Muscle layer of duodenum (tissue), 2 donors: ENCODE measurements at regions not wholly inside any gene's neighbourhood (a gene's known extent, or its start where the extent isn't known, plus 50 kb on each side); places are given as distances from the start of the nearest gene placed in this dataset.

Experiments
- H3K27ac ChIP-seq: one replicate; pipeline ENCODE4 v1.7.0; 2013; ENCODE audit warnings: mild to moderate bottlenecking, low read length
- H3K27me3 ChIP-seq: one replicate; pipeline ENCODE4 v1.7.0; 2013; ENCODE audit warnings: low read depth, mild to moderate bottlenecking, control low read depth, low read length
- H3K36me3 ChIP-seq, 2 donors: one replicate each; pipeline ENCODE4 v1.7.0; 2013; ENCODE audit warnings: low read length in 2 of 2, control low read depth in 1 of 2, mild to moderate bottlenecking in 1 of 2; ENCODE audit not compliant: insufficient read depth in 2 of 2, control insufficient read depth in 1 of 2
- H3K4me1 ChIP-seq, 2 donors: one replicate each; pipeline ENCODE4 v1.7.0; 2013; ENCODE audit warnings: low read length in 2 of 2, mild to moderate bottlenecking in 2 of 2, control low read depth in 1 of 2, moderate library complexity in 1 of 2; ENCODE audit not compliant: insufficient read depth in 2 of 2, control insufficient read depth in 1 of 2
- H3K4me3 ChIP-seq, 2 donors: one replicate each; pipeline ENCODE4 v1.7.0; 2013; ENCODE audit warnings: low read length in 2 of 2, low read depth in 1 of 2, mild to moderate bottlenecking in 1 of 2
- H3K9me3 ChIP-seq, 2 donors: one replicate each; pipeline ENCODE4 v1.7.0; 2013; ENCODE audit warnings: low read length in 2 of 2, control low read depth in 1 of 2, mild to moderate bottlenecking in 1 of 2; ENCODE audit not compliant: control insufficient read depth in 1 of 2
- donor health status: healthy.

DNA sequence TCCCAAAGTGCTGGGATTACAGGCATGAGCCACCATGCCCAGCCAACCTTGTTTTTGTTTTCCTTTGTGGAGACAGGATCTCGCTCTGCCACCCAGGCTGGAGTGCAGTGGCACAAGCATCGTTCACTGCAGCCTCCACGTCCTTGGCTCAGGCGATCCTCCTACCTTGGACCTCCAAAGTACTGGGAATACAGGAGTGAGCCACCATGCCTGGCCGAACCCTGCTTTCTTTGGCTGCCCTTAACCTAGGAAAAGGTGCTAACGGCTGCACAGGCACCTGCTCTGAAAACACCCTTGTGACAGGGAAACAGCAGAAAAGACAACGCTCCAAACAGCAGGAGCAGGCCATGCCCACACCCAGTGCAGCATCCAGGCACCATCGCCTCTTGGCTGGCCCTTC is 71.9 kb downstream of the OAT start:
- H3K36me3 ChIP-seq, result no peaks in the 10 kb centered on the region
- H3K4me1 ChIP-seq, result no peaks in the 10 kb centered on the region
- H3K9me3 ChIP-seq, result no peaks in the 10 kb centered on the region
- no peak overlapping the region for H3K4me3 ChIP-seq
- no peak overlapping the region for H3K27ac ChIP-seq
- no peaks in the 10 kb centered on the region for H3K27me3 ChIP-seq

DNA sequence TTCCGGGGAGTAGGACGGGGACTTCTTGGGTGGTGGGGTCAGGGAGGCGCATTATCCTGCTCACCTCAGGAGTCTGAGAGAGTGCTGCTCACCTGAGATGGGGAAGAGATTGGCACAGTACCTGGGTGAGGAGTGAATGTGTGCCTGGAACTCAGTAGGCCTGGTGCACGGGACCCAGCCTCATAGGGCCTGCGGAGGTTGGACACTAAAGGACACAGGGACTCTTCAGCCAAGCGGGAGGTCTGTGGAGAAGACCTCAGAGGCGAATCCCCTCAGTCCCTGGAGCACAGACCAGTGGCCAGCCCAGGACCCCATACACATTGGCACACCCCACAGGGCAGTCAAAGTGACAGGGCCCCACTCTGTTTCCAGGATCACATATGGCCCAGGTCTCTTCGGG is 73.2 kb downstream of the OAT start:
- H3K27me3 ChIP-seq, result no peaks in the 10 kb centered on the region
- H3K36me3 ChIP-seq, result no peaks in the 10 kb centered on the region
- no peaks in the 10 kb centered on the region for H3K9me3 ChIP-seq
- no peak overlapping the region for H3K27ac ChIP-seq
- H3K4me3 ChIP-seq, result no peak overlapping the region
- H3K4me1 ChIP-seq, result no peaks in the 10 kb centered on the region

DNA sequence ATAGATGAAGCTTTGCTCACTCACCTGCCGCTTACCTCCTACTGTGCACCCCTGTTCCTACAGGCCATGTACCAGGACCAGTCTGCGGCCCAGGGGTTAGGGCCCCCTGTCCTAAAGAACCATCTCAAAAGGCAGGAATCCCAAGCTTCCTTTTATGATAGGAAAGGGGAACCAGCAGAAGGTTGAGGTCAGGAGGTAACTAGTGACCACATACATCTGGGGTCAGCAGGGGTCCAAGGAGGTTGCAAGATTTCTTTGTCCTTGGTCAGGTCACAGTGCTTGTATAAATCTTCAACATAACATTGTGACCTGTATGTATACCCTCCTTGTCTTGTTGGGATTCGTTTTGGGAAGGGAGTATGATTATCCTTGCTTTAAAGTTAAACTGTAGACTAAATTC is 73.8 kb downstream of the OAT start:
- H3K9me3 ChIP-seq, result no peaks in the 10 kb centered on the region
- no peaks in the 10 kb centered on the region for H3K36me3 ChIP-seq
- no peaks in the 10 kb centered on the region for H3K4me1 ChIP-seq
- H3K27me3 ChIP-seq, result no peaks in the 10 kb centered on the region
- no peak overlapping the region for H3K4me3 ChIP-seq
- no peak overlapping the region for H3K27ac ChIP-seq

DNA sequence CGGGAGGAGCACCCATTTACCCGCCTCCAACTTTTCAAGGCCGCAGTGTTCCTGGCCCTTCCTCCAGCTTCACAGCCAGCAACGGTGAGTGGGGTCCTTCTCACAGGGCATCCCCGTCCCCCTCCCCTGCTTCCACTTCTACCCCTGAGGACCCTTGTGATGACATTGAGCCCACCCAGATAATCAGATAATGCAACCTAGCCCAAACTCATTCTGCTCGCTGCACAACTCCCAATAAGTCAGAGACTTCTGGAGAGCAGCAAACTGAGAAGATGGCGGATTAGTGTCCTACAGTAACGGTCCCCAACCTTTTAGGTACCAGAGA is 74.5 kb downstream of the OAT start:
- Histone ChIP-seq H3K36me3 (no peaks in the 10 kb centered on the region), H3K27ac (no peak overlapping the region), H3K27me3 (no peaks in the 10 kb centered on the region), H3K4me3 (no peak overlapping the region), H3K4me1 (no peaks in the 10 kb centered on the region), H3K9me3 (no peaks in the 10 kb centered on the region)

DNA sequence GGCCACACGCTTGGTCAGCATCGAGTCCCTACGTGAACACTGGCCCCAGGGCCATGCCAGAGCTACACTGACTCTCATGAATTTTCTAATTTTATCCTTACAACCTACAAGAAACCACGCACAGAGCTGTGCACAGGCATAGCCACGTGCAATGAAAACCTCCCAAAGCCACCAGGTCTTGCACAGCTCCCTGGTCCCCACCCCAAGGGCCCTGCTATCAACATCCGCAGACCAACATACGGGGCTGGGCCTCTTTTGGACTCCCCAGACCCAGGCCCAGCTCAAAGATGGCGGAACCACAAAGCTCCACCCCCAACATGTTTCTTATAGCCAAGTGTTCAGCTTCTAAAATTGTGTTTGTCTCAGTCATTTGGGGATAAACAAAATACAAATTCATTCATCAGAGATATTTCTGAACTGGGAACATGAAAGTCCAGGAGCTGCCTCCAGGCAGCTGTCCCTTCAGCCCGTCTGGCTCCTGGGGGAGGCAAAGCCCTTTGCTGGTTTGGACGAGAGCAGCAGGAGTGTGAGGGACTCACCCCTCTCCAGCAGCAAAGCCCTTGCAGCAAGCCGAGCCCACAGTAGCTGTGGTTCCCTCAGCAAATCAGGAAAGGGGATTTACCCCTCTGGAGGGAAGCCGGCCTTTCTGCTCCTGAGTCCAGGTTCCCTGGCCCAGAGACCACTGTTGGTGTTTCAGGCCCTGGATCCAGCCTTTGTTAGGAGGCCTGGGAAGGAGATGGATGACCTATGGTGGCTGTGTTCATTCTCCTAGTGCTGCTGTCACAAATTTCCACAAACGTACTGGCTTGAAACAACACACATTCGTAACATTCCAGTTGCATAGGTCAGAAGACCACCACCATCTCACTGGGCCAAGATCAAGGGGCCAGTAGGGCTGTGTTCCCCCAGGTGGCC is 75.1 kb downstream of the OAT start:
- Histone ChIP-seq H3K27me3 (no peaks in the 10 kb centered on the region), H3K4me3 (no peak overlapping the region), H3K4me1 (no peaks in the 10 kb centered on the region), H3K9me3 (no peaks in the 10 kb centered on the region), H3K27ac (no peak overlapping the region), H3K36me3 (no peaks in the 10 kb centered on the region)

DNA sequence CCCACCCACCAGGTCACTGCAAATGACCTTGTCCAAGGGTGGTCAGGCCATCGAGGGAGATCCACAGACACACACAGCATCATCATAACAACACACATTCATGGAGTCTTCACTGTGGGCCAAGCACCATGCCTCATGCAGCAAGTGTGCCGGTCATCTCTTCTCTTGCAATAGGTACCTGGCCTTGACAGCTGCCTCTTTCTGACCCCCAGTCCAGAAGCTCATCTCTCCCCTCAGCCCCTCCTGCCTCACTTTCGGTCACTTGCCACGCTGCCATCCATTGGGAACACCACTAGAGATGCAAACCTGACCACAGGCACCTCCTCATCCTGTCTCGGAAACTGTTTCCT is 75.9 kb downstream of the OAT start:
- no peaks in the 10 kb centered on the region for H3K36me3 ChIP-seq
- H3K4me3 ChIP-seq, result no peak overlapping the region
- no peaks in the 10 kb centered on the region for H3K27me3 ChIP-seq
- H3K27ac ChIP-seq, result no peak overlapping the region
- H3K9me3 ChIP-seq, result no peaks in the 10 kb centered on the region
- H3K4me1 ChIP-seq, result no peaks in the 10 kb centered on the region

DNA sequence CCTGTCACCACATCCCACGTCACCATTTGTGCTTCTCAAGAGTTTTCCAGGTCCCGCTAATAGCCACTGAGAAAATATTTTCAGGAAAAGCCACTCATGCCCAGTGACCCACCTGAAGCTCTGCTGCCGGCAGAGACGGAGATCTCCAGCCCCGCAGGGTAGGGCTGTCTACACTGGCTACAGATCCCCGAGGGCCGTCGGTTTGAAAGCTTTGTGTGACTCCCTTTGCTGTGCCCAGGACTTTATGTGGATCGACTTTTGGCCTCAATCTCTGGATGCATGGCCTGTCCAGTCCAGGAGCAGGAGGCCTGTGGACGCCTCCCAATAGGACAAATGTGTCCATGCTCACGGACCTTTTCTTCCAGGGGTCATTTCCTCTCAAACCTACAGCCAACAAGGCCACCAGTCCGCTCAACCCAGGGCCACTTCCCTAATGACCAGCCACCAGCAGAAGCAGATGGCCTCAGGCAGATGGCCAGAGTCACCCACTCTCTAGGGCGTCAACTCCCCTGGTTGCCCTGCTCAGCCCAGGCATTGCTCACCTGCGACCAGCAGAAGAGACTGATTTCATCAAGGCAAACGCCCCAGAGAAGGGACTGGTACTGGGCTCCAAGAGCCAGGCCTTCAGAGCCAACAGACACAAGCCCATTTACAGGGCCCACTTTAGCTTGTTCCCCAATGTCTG is 76.4 kb downstream of the OAT start:
- Histone ChIP-seq H3K27ac (no peak overlapping the region), H3K9me3 (no peaks in the 10 kb centered on the region), H3K36me3 (no peaks in the 10 kb centered on the region), H3K4me1 (no peaks in the 10 kb centered on the region), H3K27me3 (no peaks in the 10 kb centered on the region), H3K4me3 (no peak overlapping the region)

DNA sequence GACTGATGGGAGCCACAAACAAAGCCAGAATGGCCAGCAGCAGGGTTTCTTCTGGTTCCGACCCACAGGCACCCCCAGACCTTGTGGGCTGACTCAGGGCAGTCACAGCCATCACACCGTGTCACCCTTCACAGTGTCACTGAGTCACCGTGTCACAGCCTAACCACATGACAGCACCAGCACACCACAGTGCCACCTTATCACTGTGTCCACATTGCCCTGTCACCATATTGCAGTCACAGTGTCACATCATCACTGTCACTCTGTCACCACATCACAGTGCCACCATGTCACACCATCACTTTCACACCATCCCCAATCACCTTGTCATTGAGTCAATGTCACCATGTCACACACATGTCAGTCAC is 77.0 kb downstream of the OAT start:
- Histone ChIP-seq H3K4me3 (no peak overlapping the region), H3K27me3 (no peaks in the 10 kb centered on the region), H3K4me1 (no peaks in the 10 kb centered on the region), H3K36me3 (no peaks in the 10 kb centered on the region), H3K9me3 (no peaks in the 10 kb centered on the region), H3K27ac (no peak overlapping the region)

DNA sequence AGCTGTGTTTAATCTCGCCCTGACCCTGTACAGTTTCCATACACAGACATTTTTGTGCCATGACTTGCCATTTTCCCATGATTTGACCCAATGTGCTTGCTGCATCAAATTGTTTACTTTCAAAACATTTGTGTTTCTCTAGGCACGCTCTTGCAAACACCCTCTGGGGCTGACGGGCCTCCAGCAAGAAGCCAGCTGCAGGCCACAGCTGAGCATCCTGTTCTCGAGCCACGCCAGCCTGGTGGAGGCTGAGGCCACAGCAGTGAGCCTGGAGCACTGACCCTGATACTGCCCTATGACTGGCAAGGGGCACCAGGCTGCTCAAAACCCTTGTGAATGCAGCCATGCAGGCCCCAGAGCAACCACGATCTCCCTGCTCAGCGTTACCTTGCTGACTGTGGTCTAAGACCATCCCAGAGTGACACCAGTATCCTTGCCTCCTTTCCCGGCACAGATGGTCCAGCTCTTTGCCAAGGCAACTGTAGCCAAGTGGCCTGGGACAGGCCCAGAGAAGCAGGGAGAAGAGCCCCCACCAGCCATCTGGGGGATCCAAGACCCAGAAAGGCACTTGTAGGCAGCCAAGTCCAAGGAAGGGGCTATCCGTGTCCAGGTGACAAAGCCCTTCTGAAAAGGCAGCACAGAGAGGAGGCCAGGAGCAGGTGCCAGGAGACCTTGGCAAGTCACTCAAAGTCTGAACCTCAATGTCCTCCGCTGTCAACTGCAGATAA is 78.5 kb downstream of the OAT start:
- H3K27ac ChIP-seq, result no peak overlapping the region

DNA sequence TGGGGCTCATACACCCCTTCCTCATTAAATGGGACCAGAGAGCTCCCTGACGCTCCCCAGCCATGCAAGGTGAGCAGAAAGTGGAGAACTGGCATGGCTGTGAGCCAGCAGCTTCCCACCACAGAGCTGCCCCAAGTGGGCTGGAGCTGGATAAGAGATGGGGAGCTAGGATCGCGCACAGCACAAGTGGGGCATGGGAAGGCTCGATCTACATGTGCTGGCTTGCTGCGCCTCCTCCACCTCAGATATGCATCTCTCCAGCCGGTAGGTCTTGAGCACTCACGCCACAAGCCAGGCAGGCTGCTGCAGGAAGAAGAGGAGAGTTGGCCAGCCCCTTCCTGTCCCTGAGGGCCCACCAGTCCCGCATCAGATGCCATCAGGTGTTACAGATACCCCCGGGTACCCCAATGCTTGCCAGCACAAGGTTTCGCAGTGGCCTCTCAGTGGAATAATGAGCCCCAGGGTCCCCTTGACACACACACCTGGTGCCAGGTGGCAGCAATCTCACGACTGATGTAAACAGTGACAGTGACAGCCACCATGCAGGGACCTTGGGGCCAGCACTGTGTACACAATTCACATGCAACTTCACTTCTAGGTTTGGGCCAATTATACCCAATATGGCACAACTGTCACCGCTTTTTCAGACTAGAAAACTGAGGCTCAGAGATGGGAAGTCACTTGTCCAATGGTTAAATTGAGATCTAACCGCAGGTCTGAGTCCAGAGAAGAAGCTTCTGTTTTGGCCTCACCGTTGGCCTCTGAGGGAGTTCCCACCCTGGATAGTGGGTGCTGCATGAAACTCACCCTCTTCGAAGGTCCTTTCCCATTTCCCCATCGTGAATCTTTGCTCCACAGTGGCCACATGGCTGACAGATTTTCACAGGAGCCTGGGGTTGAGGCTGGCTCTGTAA is 79.3 kb downstream of the OAT start:
- no peak overlapping the region for H3K27ac ChIP-seq
- no peaks in the 10 kb centered on the region for H3K9me3 ChIP-seq
- no peaks in the 10 kb centered on the region for H3K4me1 ChIP-seq
- no peaks in the 10 kb centered on the region for H3K36me3 ChIP-seq
- no peak overlapping the region for H3K4me3 ChIP-seq
- H3K27me3 ChIP-seq, result no peaks in the 10 kb centered on the region

More for the DNA sequence above, 78.5 kb downstream of the OAT start:
- Histone ChIP-seq H3K36me3 (no peaks in the 10 kb centered on the region), H3K4me1 (no peaks in the 10 kb centered on the region), H3K4me3 (no peak overlapping the region), H3K27me3 (no peaks in the 10 kb centered on the region), H3K9me3 (no peaks in the 10 kb centered on the region)
